T-cell (primary cell): ENCODE measurements at regions not wholly inside any gene's neighbourhood (a gene's known extent, or its start where the extent isn't known, plus 50 kb on each side); places are given as distances from the start of the nearest gene placed in this dataset.

Experiments used
- ATAC-seq, 4 experiments: fragments of 200-7000 bp in 3 of 4; fragments of 150-1000 bp in 1 of 4; cut with Tn5 transposase; replicated peaks in 1 of 4; 1 replicate in 3 of 4; 2 replicates in 1 of 4; pipeline ENCODE4 v1.10.0; 2021; ENCODE audit warnings: moderate library complexity in 3 of 4, mild to moderate bottlenecking in 2 of 4, moderate number of reproducible peaks in 1 of 4
- CTCF ChIA-PET, 2 donors: fragments of 300-600 bp; sonication (Branson Sonifier 250); formaldehyde crosslinking; loops; one replicate each; lab custom pipeline; 2022; ENCODE audit warnings: antibody characterized with exemption in 2 of 2; lab: Charles Lee
- POLR2A ChIA-PET, 2 donors: fragments of 300-600 bp; sonication (Branson Sonifier 250); formaldehyde crosslinking; loops; one replicate each; lab custom pipeline; 2022; ENCODE audit warnings: antibody characterized with exemption in 2 of 2; lab: Charles Lee
- DNase-seq, 35 experiments: peaks; one replicate each; pipeline versions ENCODE4 v3.0.0 to v3.0.0-alpha.2; 2013 to 2023
- H3K27ac ChIP-seq: one replicate; pipeline ENCODE4 v1.5.1; 2013; ENCODE audit warnings: low read length
- H3K27me3 ChIP-seq, 2 experiments: replicated peaks in 1 of 2; 1 replicate in 1 of 2; 2 replicates in 1 of 2; pipeline versions ENCODE4 v1.6.1 to v1.7.0; 2013; ENCODE audit warnings: low read length in 1 of 2, mixed read lengths in 1 of 2; ENCODE audit not compliant: control insufficient read depth in 2 of 2, insufficient read depth in 2 of 2; ENCODE audit errors: extremely low read depth in 1 of 2
- H3K36me3 ChIP-seq, 2 donors: 1 replicate in 1 of 2; 2 replicates in 1 of 2; pipeline versions ENCODE4 v1.6.1 to v1.7.0; 2013; ENCODE audit warnings: low read length in 1 of 2; ENCODE audit not compliant: control insufficient read depth in 2 of 2, insufficient read depth in 1 of 2; ENCODE audit errors: extremely low read depth in 1 of 2
- H3K4me1 ChIP-seq, 2 experiments: 1 replicate in 1 of 2; 2 replicates in 1 of 2; pipeline versions ENCODE4 v1.6.1 to v1.7.0; 2013; ENCODE audit warnings: low read length in 2 of 2, mixed read lengths in 1 of 2; ENCODE audit not compliant: insufficient read depth in 2 of 2, control insufficient read depth in 1 of 2; ENCODE audit errors: extremely low read depth in 1 of 2
- H3K4me3 ChIP-seq, 2 donors: 1 replicate in 1 of 2; 2 replicates in 1 of 2; pipeline versions ENCODE4 v1.5.1 to v1.7.0; 2013; ENCODE audit warnings: mild to moderate bottlenecking in 2 of 2, low read length in 1 of 2, moderate library complexity in 1 of 2; ENCODE audit not compliant: control insufficient read depth in 1 of 2; ENCODE audit errors: extremely low read depth in 1 of 2
- H3K9me3 ChIP-seq: 2 replicates; pipeline ENCODE4 v1.7.0; 2013
- H3K27ac Mint-ChIP-seq, 2 donors: one replicate each; pipeline ENCODE4 v1.8.0; 2020 to 2021; ENCODE audit warnings: mild to moderate bottlenecking in 2 of 2, mixed read lengths in 2 of 2
- H3K27me3 Mint-ChIP-seq, 2 donors: one replicate each; pipeline ENCODE4 v1.8.0; 2021 to 2022; ENCODE audit warnings: mixed read lengths in 2 of 2
- H3K36me3 Mint-ChIP-seq: one replicate; pipeline ENCODE4 v1.8.0; 2021; ENCODE audit warnings: mixed read lengths
- H3K4me1 Mint-ChIP-seq, 3 donors: one replicate each; pipeline ENCODE4 v1.8.0; 2020 to 2022; ENCODE audit warnings: mixed read lengths in 3 of 3, mild to moderate bottlenecking in 1 of 3
- H3K4me3 Mint-ChIP-seq, 3 donors: one replicate each; pipeline ENCODE4 v1.8.0; 2020 to 2022; ENCODE audit warnings: mild to moderate bottlenecking in 3 of 3, mixed read lengths in 3 of 3, moderate library complexity in 3 of 3
- H3K9me3 Mint-ChIP-seq, 3 donors: one replicate each; pipeline ENCODE4 v1.8.0; 2020 to 2022; ENCODE audit warnings: mixed read lengths in 3 of 3
- WGBS: methylation state at CpG from one replicate; pipeline ENCODE4 v1.1.5; 2013; ENCODE audit warnings: missing lambda C conversion rate; ENCODE audit not compliant: insufficient coverage; 5-methylcytosine and 5-hydroxymethylcytosine counted together

DNA sequence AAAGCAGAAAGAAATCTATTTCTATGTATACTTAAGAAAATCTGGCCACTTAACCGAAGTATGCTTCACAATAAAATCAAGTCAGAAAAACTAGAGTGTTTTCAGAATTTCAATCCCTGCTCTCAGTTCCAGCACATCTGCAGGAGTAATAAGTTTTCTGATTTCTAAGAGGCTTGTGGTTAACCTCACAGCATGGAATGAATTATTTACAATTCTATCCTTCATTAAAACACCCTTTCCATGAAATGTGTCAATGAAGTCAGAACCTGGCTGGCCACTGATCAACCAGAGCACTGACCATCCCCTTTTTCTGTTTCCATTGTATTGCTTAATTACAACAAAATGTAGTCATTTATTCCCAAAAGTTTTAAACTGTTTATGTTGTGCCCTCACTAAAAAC lies 781.4 kb upstream of the INTU start:
- no peaks in the 10 kb centered on the region for H3K27me3 Mint-ChIP-seq
- ChIA-PET POLR2A (no interaction called here), CTCF (no interaction called here)
- H3K4me1 Mint-ChIP-seq, result no peaks in the 10 kb centered on the region
- H3K36me3 ChIP-seq, result no peaks in the 10 kb centered on the region
- ATAC-seq (no peak), DNase-seq (no peak)
- H3K27ac Mint-ChIP-seq, result no peak overlapping the region
- no peaks in the 10 kb centered on the region for H3K9me3 ChIP-seq
- H3K4me1 ChIP-seq, result no peaks in the 10 kb centered on the region
- no peaks in the 10 kb centered on the region for H3K27me3 ChIP-seq
- H3K4me3 ChIP-seq, result no peak overlapping the region
- no peaks in the 10 kb centered on the region for H3K36me3 Mint-ChIP-seq
- no peak overlapping the region for H3K27ac ChIP-seq
- H3K9me3 Mint-ChIP-seq, result peaks cover 0 to 24% (median 8%) of the 10 kb centered on the region in 3 donors
- no CpG with 5 or more reads among the region's 1 CpG for WGBS
- no peak overlapping the region for H3K4me3 Mint-ChIP-seq

DNA sequence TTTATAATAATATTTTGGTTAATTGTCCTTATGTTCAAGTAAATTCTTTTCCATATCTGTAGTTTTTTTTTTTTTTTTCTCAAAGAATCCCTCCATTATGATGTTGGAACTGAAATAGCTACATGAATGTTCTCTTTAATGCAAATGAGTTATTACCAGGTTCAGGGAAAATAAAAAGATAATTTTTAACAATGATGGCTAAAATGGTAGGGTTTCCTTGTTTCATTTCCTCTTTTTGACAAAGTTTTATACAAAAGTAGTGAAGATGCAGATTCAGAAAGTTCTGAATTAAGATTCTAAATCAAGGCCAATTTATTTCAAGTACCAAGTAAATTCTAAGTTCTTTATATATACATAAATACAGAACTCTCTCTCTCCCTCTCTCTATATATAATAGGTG lies 779.0 kb upstream of the INTU start:
- H3K9me3 Mint-ChIP-seq, result peaks cover 5 to 15% (median 8%) of the 10 kb centered on the region in 3 donors
- ChIA-PET POLR2A (interaction anchor here in 1 of 2 donors (0.6 kb wide), 1 partner anchor 90 kb away, joined by 13 read pairs; no protein-coding TSS in a partner anchor), CTCF (no interaction called here)
- no peak for ATAC-seq
- DNase-seq, result no peak
- no peak overlapping the region for H3K4me3 ChIP-seq
- no peaks in the 10 kb centered on the region for H3K27me3 Mint-ChIP-seq
- no peak overlapping the region for H3K27ac ChIP-seq
- no peaks in the 10 kb centered on the region for H3K4me1 ChIP-seq
- no peak overlapping the region for H3K27ac Mint-ChIP-seq
- H3K27me3 ChIP-seq, result no peaks in the 10 kb centered on the region
- no peaks in the 10 kb centered on the region for H3K9me3 ChIP-seq
- H3K36me3 ChIP-seq, result no peaks in the 10 kb centered on the region
- H3K4me3 Mint-ChIP-seq, result no peak overlapping the region
- H3K4me1 Mint-ChIP-seq, result no peaks in the 10 kb centered on the region
- no peaks in the 10 kb centered on the region for H3K36me3 Mint-ChIP-seq

DNA sequence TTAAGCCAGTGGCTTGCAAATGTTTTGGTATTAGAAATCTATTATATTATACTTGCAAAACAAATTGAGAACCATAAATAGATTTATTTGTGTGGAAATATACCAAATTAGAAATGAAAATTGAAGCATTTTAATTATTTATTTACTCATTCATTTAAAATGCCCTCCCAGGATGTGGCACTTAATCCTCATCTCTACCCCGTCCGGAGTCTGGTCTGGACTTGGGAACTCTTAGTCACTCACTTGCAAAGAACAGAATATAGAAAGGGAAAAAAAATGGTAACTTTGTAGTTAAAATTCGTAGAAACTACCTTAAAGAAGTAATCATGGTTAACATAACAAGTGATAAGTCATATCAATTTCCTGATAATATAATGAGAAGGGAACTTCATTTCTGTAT lies 775.9 kb upstream of the INTU start:
- no CpG with 5 or more reads among the region's 3 CpGs for WGBS
- ATAC-seq, result no peak
- Mint-ChIP-seq H3K4me1 (no peaks in the 10 kb centered on the region), H3K4me3 (no peak overlapping the region), H3K9me3 (peaks cover 2 to 11% (median 8%) of the 10 kb centered on the region in 3 donors), H3K36me3 (no peaks in the 10 kb centered on the region), H3K27me3 (no peaks in the 10 kb centered on the region), H3K27ac (no peak overlapping the region)
- Histone ChIP-seq H3K9me3 (no peaks in the 10 kb centered on the region), H3K4me3 (no peak overlapping the region), H3K4me1 (no peaks in the 10 kb centered on the region), H3K27ac (no peak overlapping the region), H3K27me3 (no peaks in the 10 kb centered on the region), H3K36me3 (no peaks in the 10 kb centered on the region)
- ChIA-PET CTCF (no interaction called here), POLR2A (no interaction called here)
- no peak for DNase-seq

DNA sequence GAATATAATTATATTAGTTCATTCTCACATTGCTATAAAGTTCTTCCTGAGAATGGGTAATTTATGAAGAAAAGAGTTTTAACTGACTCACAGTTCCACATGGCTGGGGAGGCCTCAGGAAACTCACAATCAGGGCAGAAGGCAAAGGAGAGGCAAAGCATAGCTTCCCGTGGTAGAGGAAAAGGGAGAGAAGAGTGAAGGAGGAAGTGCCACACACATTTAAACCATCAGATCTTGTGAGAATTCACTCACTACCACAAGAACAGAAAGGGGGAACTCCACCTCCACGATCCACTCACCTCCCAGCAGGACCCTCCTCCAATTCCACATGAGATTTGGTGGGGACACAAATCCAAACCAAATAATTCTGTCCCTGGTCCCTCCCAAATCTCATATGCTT lies 773.4 kb upstream of the INTU start:
- Histone ChIP-seq H3K4me3 (no peak overlapping the region), H3K27ac (no peak overlapping the region), H3K9me3 (no peaks in the 10 kb centered on the region), H3K36me3 (no peaks in the 10 kb centered on the region), H3K27me3 (no peaks in the 10 kb centered on the region), H3K4me1 (no peaks in the 10 kb centered on the region)
- H3K27me3 Mint-ChIP-seq, result no peaks in the 10 kb centered on the region
- no peak overlapping the region for H3K27ac Mint-ChIP-seq
- H3K4me1 Mint-ChIP-seq, result no peaks in the 10 kb centered on the region
- POLR2A ChIA-PET, result no interaction called here
- H3K9me3 Mint-ChIP-seq, result peaks cover 0 to 16% (median 8%) of the 10 kb centered on the region in 3 donors
- no peaks in the 10 kb centered on the region for H3K36me3 Mint-ChIP-seq
- ATAC-seq (no peak), DNase-seq (no peak)
- CTCF ChIA-PET, result no interaction called here
- no peak overlapping the region for H3K4me3 Mint-ChIP-seq
- 0% methylated on average over 1 of the region's 2 CpGs for WGBS

DNA sequence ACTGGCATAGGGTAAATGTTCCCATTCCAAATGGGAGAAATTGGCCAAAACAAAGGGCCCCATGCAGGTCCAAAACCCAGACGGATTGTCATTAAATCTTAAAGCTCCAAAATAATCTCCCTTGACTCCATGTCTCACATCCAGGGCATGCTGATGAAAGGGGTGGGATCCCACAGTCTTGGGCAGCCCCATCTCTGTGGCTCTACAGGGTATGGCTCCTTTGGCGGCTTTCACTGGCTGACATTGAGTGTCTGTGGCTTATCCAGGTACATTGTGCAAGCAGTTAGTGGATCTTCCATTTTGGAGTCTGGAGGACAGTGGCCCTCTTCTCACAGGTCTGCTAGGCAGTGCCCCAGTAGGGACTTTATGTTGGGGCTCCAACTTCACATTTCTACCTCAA lies 772.9 kb upstream of the INTU start:
- Histone ChIP-seq H3K27ac (no peak overlapping the region), H3K36me3 (no peaks in the 10 kb centered on the region), H3K4me1 (no peaks in the 10 kb centered on the region), H3K4me3 (no peak overlapping the region), H3K9me3 (no peaks in the 10 kb centered on the region), H3K27me3 (no peaks in the 10 kb centered on the region)
- H3K36me3 Mint-ChIP-seq, result no peaks in the 10 kb centered on the region
- no peaks in the 10 kb centered on the region for H3K27me3 Mint-ChIP-seq
- H3K9me3 Mint-ChIP-seq, result peaks cover 0 to 16% (median 8%) of the 10 kb centered on the region in 3 donors
- H3K4me3 Mint-ChIP-seq, result no peak overlapping the region
- no peaks in the 10 kb centered on the region for H3K4me1 Mint-ChIP-seq
- POLR2A ChIA-PET, result no interaction called here
- CTCF ChIA-PET, result no interaction called here
- 92% methylated on average over 2 of the region's 2 CpGs for WGBS
- H3K27ac Mint-ChIP-seq, result no peak overlapping the region
- DNase-seq (no peak), ATAC-seq (no peak)

DNA sequence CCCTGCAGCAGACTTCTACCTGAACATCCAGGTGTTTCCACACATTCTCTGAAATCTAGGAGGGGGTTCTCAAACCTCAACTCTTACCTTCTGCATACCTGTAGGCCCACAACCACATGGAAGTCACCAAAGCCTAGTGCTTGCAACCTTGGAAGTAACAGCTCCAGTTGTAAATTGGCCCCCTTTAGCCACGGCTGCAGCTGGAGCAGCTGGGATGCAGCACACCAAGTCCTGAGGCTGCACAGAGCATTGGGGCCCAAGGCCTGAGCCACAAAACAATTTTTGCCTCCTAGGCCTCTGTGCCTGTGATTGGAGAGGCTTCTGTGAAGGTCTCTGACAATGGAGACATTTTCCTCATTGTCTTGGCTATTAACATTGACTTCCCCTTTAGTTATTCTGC lies 772.4 kb upstream of the INTU start:
- Histone ChIP-seq H3K9me3 (no peaks in the 10 kb centered on the region), H3K36me3 (no peaks in the 10 kb centered on the region), H3K27ac (no peak overlapping the region), H3K27me3 (no peaks in the 10 kb centered on the region), H3K4me3 (no peak overlapping the region), H3K4me1 (no peaks in the 10 kb centered on the region)
- H3K4me1 Mint-ChIP-seq, result no peaks in the 10 kb centered on the region
- ChIA-PET POLR2A (no interaction called here), CTCF (no interaction called here)
- H3K4me3 Mint-ChIP-seq, result no peak overlapping the region
- no peaks in the 10 kb centered on the region for H3K36me3 Mint-ChIP-seq
- no peaks in the 10 kb centered on the region for H3K27me3 Mint-ChIP-seq
- no peak for DNase-seq
- ATAC-seq, result no peak
- no peak overlapping the region for H3K27ac Mint-ChIP-seq
- peaks cover 0 to 18% (median 8%) of the 10 kb centered on the region in 3 donors for H3K9me3 Mint-ChIP-seq
- WGBS, result 88% methylated on average over 1 of the region's 1 CpG

DNA sequence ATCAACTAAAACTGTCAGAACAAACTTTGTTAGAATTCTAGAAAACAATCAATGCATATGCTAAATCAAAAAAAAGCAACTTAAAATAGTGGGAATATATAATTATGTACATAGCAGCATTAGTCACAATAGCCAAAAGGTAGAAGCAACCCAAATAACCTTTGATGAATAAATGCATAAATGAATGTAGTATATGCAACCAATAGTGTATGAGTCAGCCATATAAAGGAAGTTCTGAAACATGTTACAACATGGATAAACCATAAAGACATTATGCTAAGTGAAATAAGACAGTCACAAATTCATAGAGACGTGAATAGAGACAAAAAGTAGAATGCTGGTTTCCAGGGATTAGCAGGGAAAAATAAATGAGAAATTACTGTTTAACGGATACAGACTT lies 762.8 kb upstream of the INTU start:
- Histone ChIP-seq H3K36me3 (no peaks in the 10 kb centered on the region), H3K27ac (no peak overlapping the region), H3K4me1 (no peaks in the 10 kb centered on the region), H3K27me3 (no peaks in the 10 kb centered on the region), H3K9me3 (no peaks in the 10 kb centered on the region), H3K4me3 (no peak overlapping the region)
- POLR2A ChIA-PET, result no interaction called here
- DNase-seq, result no peak
- H3K27me3 Mint-ChIP-seq, result no peaks in the 10 kb centered on the region
- 66% methylated on average over 2 of the region's 2 CpGs for WGBS
- CTCF ChIA-PET, result no interaction called here
- no peak overlapping the region for H3K4me3 Mint-ChIP-seq
- H3K4me1 Mint-ChIP-seq, result no peaks in the 10 kb centered on the region
- H3K9me3 Mint-ChIP-seq, result peaks cover 12 to 41% (median 27%) of the 10 kb centered on the region in 3 donors
- no peak overlapping the region for H3K27ac Mint-ChIP-seq
- no peaks in the 10 kb centered on the region for H3K36me3 Mint-ChIP-seq
- ATAC-seq, result no peak
